ENCODE measurements at regions not wholly inside any gene's neighbourhood (a gene's known extent, or its start where the extent isn't known, plus 50 kb on each side); places are given as distances from the start of the nearest gene placed in this dataset.

DNA sequence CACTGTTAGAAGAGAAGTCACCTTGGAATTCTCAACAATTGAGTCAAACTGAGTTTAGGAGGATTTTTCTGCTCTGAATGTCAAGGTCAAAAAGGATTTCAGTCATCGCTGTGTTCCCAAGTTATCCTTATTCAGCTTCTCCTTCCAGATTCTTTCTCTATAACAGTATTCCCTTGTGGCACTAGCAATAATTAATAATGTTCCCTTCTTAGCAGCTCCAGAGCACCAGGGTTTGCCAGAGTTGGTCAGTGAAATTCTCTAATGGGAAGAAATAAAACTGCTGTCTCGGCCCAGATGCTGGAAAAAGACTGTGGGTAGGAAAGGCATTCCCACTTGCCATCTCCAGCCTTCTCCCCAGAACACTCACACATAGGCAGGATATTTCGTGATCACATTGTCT lies 836.0 kb upstream of the PIK3C3 start:
- no peaks in the 10 kb centered on the region for H3K36me3 ChIP-seq (ENCODE audit: control insufficient read depth in 2 of 2, insufficient read depth in 2 of 2, low read length in 2 of 2)
- H3K4me1 ChIP-seq (ENCODE audit: control insufficient read depth, insufficient read depth, low read length) = no peaks in the 10 kb centered on the region
- H3K4me3 ChIP-seq (ENCODE audit: low read length in 2 of 2) = no peak overlapping the region
- H3K27ac ChIP-seq (ENCODE audit: low read length) = no peak overlapping the region
- H3K9me3 ChIP-seq (ENCODE audit: control insufficient read depth in 2 of 2, low read length in 2 of 2) = no peaks in the 10 kb centered on the region
- H3K27me3 ChIP-seq (ENCODE audit: control insufficient read depth in 1 of 2, insufficient read depth in 2 of 2, low read length in 2 of 2) = no peaks in the 10 kb centered on the region
- no peak overlapping the region for H3K9ac ChIP-seq (ENCODE audit: low read length in 2 of 2)

GRCh38 chr18:41113885-41114482 lies 841.0 kb upstream of the PIK3C3 start:
- Histone ChIP-seq H3K36me3 (ENCODE audit: control insufficient read depth in 2 of 2, insufficient read depth in 2 of 2, low read length in 2 of 2) (no peaks in the 10 kb centered on the region), H3K9ac (ENCODE audit: low read length in 2 of 2) (no peak overlapping the region)

DNA sequence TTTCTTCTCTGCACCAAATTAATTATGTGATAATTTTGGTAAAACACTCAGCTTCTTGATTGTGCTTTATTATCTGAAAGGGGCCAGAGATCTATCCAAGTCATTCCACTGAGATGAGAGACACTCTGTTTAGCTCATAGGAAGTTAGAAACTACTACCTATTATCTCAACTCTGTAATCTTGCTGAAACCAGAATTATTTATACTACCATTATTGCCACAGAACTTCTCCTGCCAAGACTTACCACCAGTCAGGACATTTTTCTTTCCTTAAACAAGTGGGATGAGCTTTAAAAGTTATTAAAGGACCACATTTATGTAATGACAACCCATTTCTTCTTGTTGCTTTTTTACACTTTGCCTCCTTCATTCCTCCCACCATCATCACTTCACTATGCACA lies 855.6 kb upstream of the PIK3C3 start:
- Histone ChIP-seq H3K9ac (ENCODE audit: low read length in 2 of 2) (no peak overlapping the region), H3K36me3 (ENCODE audit: control insufficient read depth in 2 of 2, insufficient read depth in 2 of 2, low read length in 2 of 2) (no peaks in the 10 kb centered on the region), H3K4me3 (ENCODE audit: low read length in 2 of 2) (no peak overlapping the region), H3K27ac (ENCODE audit: low read length) (no peak overlapping the region), H3K27me3 (ENCODE audit: control insufficient read depth in 1 of 2, insufficient read depth in 2 of 2, low read length in 2 of 2) (no peaks in the 10 kb centered on the region), H3K4me1 (ENCODE audit: control insufficient read depth, insufficient read depth, low read length) (no peaks in the 10 kb centered on the region), H3K9me3 (ENCODE audit: control insufficient read depth in 2 of 2, low read length in 2 of 2) (no peaks in the 10 kb centered on the region)

More at GRCh38 chr18:41113885-41114482, 841.0 kb upstream of the PIK3C3 start:
- Histone ChIP-seq H3K27me3 (ENCODE audit: control insufficient read depth in 1 of 2, insufficient read depth in 2 of 2, low read length in 2 of 2) (no peaks in the 10 kb centered on the region), H3K9me3 (ENCODE audit: control insufficient read depth in 2 of 2, low read length in 2 of 2) (no peaks in the 10 kb centered on the region), H3K4me3 (ENCODE audit: low read length in 2 of 2) (no peak overlapping the region), H3K4me1 (ENCODE audit: control insufficient read depth, insufficient read depth, low read length) (no peaks in the 10 kb centered on the region), H3K27ac (ENCODE audit: low read length) (no peak overlapping the region)

DNA sequence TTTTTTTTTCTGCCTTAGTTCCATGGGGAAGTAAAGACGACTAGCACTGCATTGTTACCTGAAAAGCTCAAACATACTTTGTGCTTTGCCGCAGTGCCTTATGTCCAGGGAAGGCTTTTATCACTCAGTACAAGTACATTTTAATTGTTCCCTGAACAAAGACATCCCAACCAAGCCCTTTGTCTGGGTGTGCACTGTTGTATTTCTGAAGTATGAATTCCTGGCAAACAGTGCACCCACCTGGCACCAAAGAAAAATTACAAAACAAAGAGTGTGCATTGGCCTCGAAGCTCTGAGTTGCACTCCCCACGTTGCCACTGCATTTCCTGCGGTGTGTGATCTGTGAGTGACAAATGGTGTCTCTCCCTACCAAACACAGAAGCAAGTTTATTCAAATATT lies 858.5 kb upstream of the PIK3C3 start:
- no peak overlapping the region for H3K4me3 ChIP-seq (ENCODE audit: low read length in 2 of 2)
- no peaks in the 10 kb centered on the region for H3K36me3 ChIP-seq (ENCODE audit: control insufficient read depth in 2 of 2, insufficient read depth in 2 of 2, low read length in 2 of 2)
- H3K27me3 ChIP-seq (ENCODE audit: control insufficient read depth in 1 of 2, insufficient read depth in 2 of 2, low read length in 2 of 2) = no peaks in the 10 kb centered on the region
- no peak overlapping the region for H3K9ac ChIP-seq (ENCODE audit: low read length in 2 of 2)
- H3K27ac ChIP-seq (ENCODE audit: low read length) = no peak overlapping the region
- H3K4me1 ChIP-seq (ENCODE audit: control insufficient read depth, insufficient read depth, low read length) = no peaks in the 10 kb centered on the region
- H3K9me3 ChIP-seq (ENCODE audit: control insufficient read depth in 2 of 2, low read length in 2 of 2) = no peaks in the 10 kb centered on the region

GRCh38 chr18:41077076-41077475 lies 878.0 kb upstream of the PIK3C3 start:
- H3K27ac ChIP-seq (ENCODE audit: low read length) = no peak overlapping the region
- H3K4me1 ChIP-seq (ENCODE audit: control insufficient read depth, insufficient read depth, low read length) = no peaks in the 10 kb centered on the region
- no peaks in the 10 kb centered on the region for H3K9me3 ChIP-seq (ENCODE audit: control insufficient read depth in 2 of 2, low read length in 2 of 2)
- no peaks in the 10 kb centered on the region for H3K27me3 ChIP-seq (ENCODE audit: control insufficient read depth in 1 of 2, insufficient read depth in 2 of 2, low read length in 2 of 2)
- no peaks in the 10 kb centered on the region for H3K36me3 ChIP-seq (ENCODE audit: control insufficient read depth in 2 of 2, insufficient read depth in 2 of 2, low read length in 2 of 2)
- H3K4me3 ChIP-seq (ENCODE audit: low read length in 2 of 2) = no peak overlapping the region
- H3K9ac ChIP-seq (ENCODE audit: low read length in 2 of 2) = no peak overlapping the region

DNA sequence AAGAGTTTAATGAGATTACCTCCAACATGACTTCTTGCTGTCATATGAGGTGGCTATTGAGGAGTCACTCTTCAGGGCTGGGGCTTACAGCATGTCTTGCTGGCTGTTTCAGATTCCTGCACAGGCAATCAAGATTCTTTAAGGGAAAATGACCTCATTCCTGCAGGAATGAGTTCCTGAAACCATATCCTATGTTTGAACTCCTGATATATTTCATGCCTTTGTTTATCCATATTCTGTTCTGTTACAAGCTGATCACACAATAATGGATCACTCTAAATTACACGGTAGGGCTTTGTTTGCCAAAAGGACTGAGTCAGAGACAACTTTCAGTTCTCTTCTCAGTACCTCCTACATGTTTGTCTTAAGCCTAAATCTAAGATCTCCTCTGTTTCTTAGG lies 879.8 kb upstream of the PIK3C3 start:
- no peaks in the 10 kb centered on the region for H3K36me3 ChIP-seq (ENCODE audit: control insufficient read depth in 2 of 2, insufficient read depth in 2 of 2, low read length in 2 of 2)
- no peaks in the 10 kb centered on the region for H3K27me3 ChIP-seq (ENCODE audit: control insufficient read depth in 1 of 2, insufficient read depth in 2 of 2, low read length in 2 of 2)
- H3K4me1 ChIP-seq (ENCODE audit: control insufficient read depth, insufficient read depth, low read length) = no peaks in the 10 kb centered on the region
- H3K9me3 ChIP-seq (ENCODE audit: control insufficient read depth in 2 of 2, low read length in 2 of 2) = no peaks in the 10 kb centered on the region
- no peak overlapping the region for H3K4me3 ChIP-seq (ENCODE audit: low read length in 2 of 2)
- no peak overlapping the region for H3K27ac ChIP-seq (ENCODE audit: low read length)
- no peak overlapping the region for H3K9ac ChIP-seq (ENCODE audit: low read length in 2 of 2)

DNA sequence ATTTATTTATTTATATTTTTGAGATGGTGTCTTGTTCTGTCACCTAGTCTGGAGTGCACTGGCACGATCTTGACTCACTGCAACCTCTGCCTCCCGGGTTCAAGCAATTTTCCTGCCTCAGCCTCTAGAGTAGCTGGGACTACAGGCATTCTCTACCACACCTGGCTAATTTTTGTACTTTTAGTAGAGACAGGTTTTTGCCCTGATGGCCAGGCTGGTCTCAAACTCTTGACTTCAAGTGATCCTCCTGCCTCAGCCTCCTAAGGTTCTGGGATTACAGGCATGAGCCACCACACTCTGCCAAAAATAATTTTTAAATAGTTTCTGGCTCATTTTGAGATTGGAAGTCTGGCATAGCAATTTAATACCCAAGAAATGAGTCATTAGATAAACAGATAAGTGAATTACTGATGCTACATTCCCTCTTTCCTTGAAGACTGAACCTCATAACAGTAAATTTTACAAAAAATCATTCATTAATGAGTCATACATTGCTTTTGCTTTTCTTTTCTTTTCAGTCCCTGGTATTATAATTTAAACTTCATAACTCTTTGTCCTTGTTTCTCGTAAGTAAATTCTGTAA lies 881.6 kb upstream of the PIK3C3 start:
- no peak overlapping the region for H3K27ac ChIP-seq (ENCODE audit: low read length)
- H3K9me3 ChIP-seq (ENCODE audit: control insufficient read depth in 2 of 2, low read length in 2 of 2) = no peaks in the 10 kb centered on the region
- no peaks in the 10 kb centered on the region for H3K36me3 ChIP-seq (ENCODE audit: control insufficient read depth in 2 of 2, insufficient read depth in 2 of 2, low read length in 2 of 2)
- no peak overlapping the region for H3K9ac ChIP-seq (ENCODE audit: low read length in 2 of 2)
- no peak overlapping the region for H3K4me3 ChIP-seq (ENCODE audit: low read length in 2 of 2)
- no peaks in the 10 kb centered on the region for H3K27me3 ChIP-seq (ENCODE audit: control insufficient read depth in 1 of 2, insufficient read depth in 2 of 2, low read length in 2 of 2)
- H3K4me1 ChIP-seq (ENCODE audit: control insufficient read depth, insufficient read depth, low read length) = no peaks in the 10 kb centered on the region

- Histone ChIP-seq H3K36me3 (ENCODE audit: control insufficient read depth in 2 of 2, insufficient read depth in 2 of 2, low read length in 2 of 2) (no peaks in the 10 kb centered on the region), H3K27ac (ENCODE audit: low read length) (no peak overlapping the region), H3K9ac (ENCODE audit: low read length in 2 of 2) (no peak overlapping the region), H3K4me3 (ENCODE audit: low read length in 2 of 2) (no peak overlapping the region), H3K9me3 (ENCODE audit: control insufficient read depth in 2 of 2, low read length in 2 of 2) (no peaks in the 10 kb centered on the region), H3K4me1 (ENCODE audit: control insufficient read depth, insufficient read depth, low read length) (no peaks in the 10 kb centered on the region), H3K27me3 (ENCODE audit: control insufficient read depth in 1 of 2, insufficient read depth in 2 of 2, low read length in 2 of 2) (no peaks in the 10 kb centered on the region)
Measured at GRCh38 chr18:41072946-41073345, 882.1 kb upstream of the PIK3C3 start.

DNA sequence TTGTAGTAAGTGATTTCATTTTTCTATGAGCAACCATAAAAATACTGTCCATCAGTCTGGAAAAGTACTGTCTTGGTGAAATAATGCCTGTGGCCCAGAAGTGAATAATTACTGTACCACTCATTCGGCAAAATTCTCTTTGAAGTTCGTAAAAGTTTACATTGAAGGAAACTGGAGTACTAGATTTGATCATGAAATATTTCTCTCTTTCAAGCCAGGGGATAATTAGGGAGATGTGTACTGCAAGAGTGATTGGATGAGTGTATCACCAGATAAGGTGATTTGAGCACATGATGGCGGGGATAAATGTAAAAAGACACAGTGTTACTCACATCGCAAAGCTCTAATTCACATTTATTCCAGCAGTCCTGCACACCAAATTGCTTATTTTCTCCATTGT lies 883.2 kb upstream of the PIK3C3 start:
- Histone ChIP-seq H3K36me3 (ENCODE audit: control insufficient read depth in 2 of 2, insufficient read depth in 2 of 2, low read length in 2 of 2) (no peaks in the 10 kb centered on the region), H3K4me1 (ENCODE audit: control insufficient read depth, insufficient read depth, low read length) (no peaks in the 10 kb centered on the region)

DNA sequence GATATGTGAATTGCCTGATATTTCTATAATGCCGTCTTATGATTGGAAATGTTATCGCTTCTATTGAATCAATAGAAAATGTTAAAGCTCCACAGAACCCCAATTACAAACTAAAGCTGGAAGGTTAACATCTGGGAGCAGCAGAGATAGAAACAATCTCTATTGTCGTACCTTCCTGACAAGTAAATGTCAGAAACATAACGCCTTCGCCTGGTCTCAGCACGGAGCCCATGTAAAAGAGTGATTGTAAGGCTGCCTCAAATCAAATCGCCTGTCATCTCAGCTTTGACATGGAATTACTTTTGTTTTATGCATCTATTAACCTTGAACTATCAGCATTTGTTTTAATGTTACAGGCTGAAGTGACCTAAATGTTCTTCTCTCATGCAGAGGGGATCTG lies 885.9 kb upstream of the PIK3C3 start:
- Histone ChIP-seq H3K36me3 (ENCODE audit: control insufficient read depth in 2 of 2, insufficient read depth in 2 of 2, low read length in 2 of 2) (no peaks in the 10 kb centered on the region), H3K4me1 (ENCODE audit: control insufficient read depth, insufficient read depth, low read length) (no peaks in the 10 kb centered on the region), H3K27me3 (ENCODE audit: control insufficient read depth in 1 of 2, insufficient read depth in 2 of 2, low read length in 2 of 2) (no peaks in the 10 kb centered on the region), H3K9ac (ENCODE audit: low read length in 2 of 2) (no peak overlapping the region), H3K4me3 (ENCODE audit: low read length in 2 of 2) (no peak overlapping the region), H3K27ac (ENCODE audit: low read length) (no peak overlapping the region), H3K9me3 (ENCODE audit: control insufficient read depth in 2 of 2, low read length in 2 of 2) (no peaks in the 10 kb centered on the region)

More for the DNA sequence above, 883.2 kb upstream of the PIK3C3 start:
- Histone ChIP-seq H3K27me3 (ENCODE audit: control insufficient read depth in 1 of 2, insufficient read depth in 2 of 2, low read length in 2 of 2) (no peaks in the 10 kb centered on the region), H3K9me3 (ENCODE audit: control insufficient read depth in 2 of 2, low read length in 2 of 2) (no peaks in the 10 kb centered on the region), H3K27ac (ENCODE audit: low read length) (no peak overlapping the region), H3K4me3 (ENCODE audit: low read length in 2 of 2) (no peak overlapping the region), H3K9ac (ENCODE audit: low read length in 2 of 2) (no peak overlapping the region)

DNA sequence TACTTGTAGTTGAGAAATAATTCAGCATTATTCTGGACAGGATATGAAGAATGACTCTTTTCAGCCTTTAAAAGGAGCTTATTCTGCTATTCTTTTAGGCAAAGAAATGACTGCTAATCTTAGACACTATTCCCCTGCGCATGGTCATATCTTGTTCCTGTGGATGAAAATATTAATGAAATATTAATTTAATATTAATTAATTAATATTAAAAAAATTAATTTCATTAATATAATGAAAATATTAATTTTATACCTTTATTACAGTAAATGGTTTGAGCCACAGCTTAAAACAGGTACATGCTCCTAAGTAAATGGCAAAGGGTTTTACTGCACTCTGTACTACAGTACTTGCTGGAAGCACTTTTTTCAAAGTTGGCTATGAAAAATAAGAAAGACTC lies 890.1 kb upstream of the PIK3C3 start:
- Histone ChIP-seq H3K9me3 (ENCODE audit: control insufficient read depth in 2 of 2, low read length in 2 of 2) (no peaks in the 10 kb centered on the region), H3K9ac (ENCODE audit: low read length in 2 of 2) (no peak overlapping the region), H3K27ac (ENCODE audit: low read length) (no peak overlapping the region), H3K27me3 (ENCODE audit: control insufficient read depth in 1 of 2, insufficient read depth in 2 of 2, low read length in 2 of 2) (no peaks in the 10 kb centered on the region), H3K4me3 (ENCODE audit: low read length in 2 of 2) (no peak overlapping the region), H3K36me3 (ENCODE audit: control insufficient read depth in 2 of 2, insufficient read depth in 2 of 2, low read length in 2 of 2) (no peaks in the 10 kb centered on the region), H3K4me1 (ENCODE audit: control insufficient read depth, insufficient read depth, low read length) (no peaks in the 10 kb centered on the region)

Data from stomach smooth muscle (tissue), 2 donors.